A673 (cell line): ENCODE measurements at regions not wholly inside any gene's neighbourhood (a gene's known extent, or its start where the extent isn't known, plus 50 kb on each side); places are given as distances from the start of the nearest gene placed in this dataset.

ENCODE experiments used
- BruUV-seq: library from RNA; stranded (reverse); fragments of 400-500 nt; replicated peaks from 2 replicates; lab custom pipeline; 2021; lab: Mats Ljungman, UMichigan
- CTCF ChIA-PET: fragments of 300-600 bp; sonication (Branson Sonifier 250); formaldehyde crosslinking; loops from one replicate; lab custom pipeline; 2022; ENCODE audit warnings: antibody characterized with exemption; lab: Charles Lee
- POLR2A ChIA-PET: fragments of 300-600 bp; sonication (Branson Sonifier 250); formaldehyde crosslinking; loops from one replicate; lab custom pipeline; 2022; ENCODE audit warnings: antibody characterized with exemption; ENCODE audit not compliant: low non-redundant PET; lab: Charles Lee
- DNase-seq: peaks from one replicate; pipeline ENCODE4 v3.0.0-alpha.2; 2015; ENCODE audit warnings: low spot score
- H3K27ac ChIP-seq: fragments of 200-600 bp; sonication (generic); 2 replicates; pipeline ENCODE4 v1.5.1; 2016; ENCODE audit warnings: mixed run types, low read depth, mild to moderate bottlenecking, mixed read lengths, antibody characterized with exemption, low read length; ENCODE audit not compliant: poor library complexity, severe bottlenecking
- H3K27me3 ChIP-seq: fragments of 200-600 bp; sonication (generic); replicated peaks from 2 replicates; pipeline ENCODE4 v1.6.1; 2017; ENCODE audit warnings: mixed run types, low read depth, mild to moderate bottlenecking, mixed read lengths, antibody characterized with exemption, low read length; ENCODE audit not compliant: insufficient read depth, poor library complexity
- H3K36me3 ChIP-seq: fragments of 200-600 bp; sonication (generic); 2 replicates; pipeline ENCODE4 v1.6.1; 2016; ENCODE audit warnings: mixed run types, mild to moderate bottlenecking, mixed read lengths, antibody characterized with exemption, low read length; ENCODE audit not compliant: insufficient read depth, poor library complexity, severe bottlenecking
- H3K4me1 ChIP-seq: fragments of 200-600 bp; sonication (generic); 2 replicates; pipeline ENCODE4 v1.6.1; 2017; ENCODE audit warnings: mixed run types, mild to moderate bottlenecking, mixed read lengths, antibody characterized with exemption, low read length; ENCODE audit not compliant: insufficient read depth, poor library complexity, severe bottlenecking
- H3K4me3 ChIP-seq: fragments of 200-600 bp; sonication (generic); 2 replicates; pipeline ENCODE4 v1.5.1; 2016; ENCODE audit warnings: low read depth, mixed run types, mild to moderate bottlenecking, mixed read lengths, low read length; ENCODE audit not compliant: poor library complexity, severe bottlenecking
- H3K9me3 ChIP-seq: fragments of 200-600 bp; sonication (generic); 2 replicates; pipeline ENCODE4 v1.6.1; 2016; ENCODE audit warnings: mixed run types, low read depth, mild to moderate bottlenecking, mixed read lengths, antibody characterized with exemption, low read length; ENCODE audit not compliant: poor library complexity, severe bottlenecking
- EZH2 ChIP-seq: fragments of 200-600 bp; sonication (generic); IDR thresholded peaks from 2 replicates; pipeline ENCODE4 v1.6.1; 2017; ENCODE audit warnings: borderline replicate concordance, low read depth, mild to moderate bottlenecking, mixed read lengths, antibody characterized with exemption, low read length; ENCODE audit not compliant: poor library complexity, severe bottlenecking
- intact Hi-C: fragments of 100-400 bp; cut with micrococcal nuclease; formaldehyde crosslinking; loops from one replicate; pipeline ENCODE4 v1.10.0; 2022; ENCODE audit not compliant: unreplicated experiment
- TF ChIP-seq, protein P1 (sequence below): fragments of 300-800, 200-600 bp; sonication (generic); conservative IDR thresholded peaks from 2 replicates; pipeline ENCODE4 v1.5.1; 2017; ENCODE audit warnings: low read depth, mild to moderate bottlenecking, antibody characterized with exemption, low read length, moderate library complexity, mixed read lengths

DNA sequence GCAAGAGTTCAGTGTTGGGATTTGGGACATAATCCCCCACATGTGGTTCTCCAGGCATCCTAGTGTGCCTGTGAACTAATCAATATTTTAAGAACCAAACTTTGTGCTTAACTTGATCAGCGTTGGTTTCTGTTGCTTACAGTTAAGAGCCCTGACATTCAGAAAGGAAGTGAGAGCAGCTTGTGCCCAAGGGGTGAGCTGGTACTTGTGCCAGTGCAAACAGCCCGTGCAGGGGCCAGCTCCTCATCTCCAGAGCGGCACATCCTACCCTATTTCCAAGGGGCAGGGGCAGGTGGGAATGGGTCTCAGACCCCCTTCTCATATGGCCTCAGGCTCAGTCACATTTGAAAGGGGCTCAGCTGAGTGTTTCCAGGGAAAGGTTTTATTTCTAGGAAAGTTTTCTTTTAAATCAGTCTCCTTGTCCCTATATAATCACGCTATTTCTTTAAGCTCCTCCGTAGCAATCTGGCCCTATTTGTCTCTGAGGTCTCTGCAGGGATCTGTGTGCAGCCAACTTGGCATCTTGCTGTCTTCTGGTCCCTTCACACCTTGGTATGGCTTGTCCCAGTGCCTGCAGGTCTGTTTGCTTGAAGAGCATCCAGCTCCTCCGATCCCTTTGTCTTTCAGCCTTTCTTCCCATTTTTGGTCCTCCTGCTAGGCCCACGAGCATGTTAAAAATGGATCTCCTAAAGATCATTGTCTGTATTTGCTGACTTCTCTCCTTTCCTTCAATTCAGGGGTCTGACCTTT is 358.9 kb downstream of the HRH4 start:
- ChIA-PET POLR2A (no interaction called here), CTCF (no interaction called here)
- TF ChIP-seq, protein P1, sequence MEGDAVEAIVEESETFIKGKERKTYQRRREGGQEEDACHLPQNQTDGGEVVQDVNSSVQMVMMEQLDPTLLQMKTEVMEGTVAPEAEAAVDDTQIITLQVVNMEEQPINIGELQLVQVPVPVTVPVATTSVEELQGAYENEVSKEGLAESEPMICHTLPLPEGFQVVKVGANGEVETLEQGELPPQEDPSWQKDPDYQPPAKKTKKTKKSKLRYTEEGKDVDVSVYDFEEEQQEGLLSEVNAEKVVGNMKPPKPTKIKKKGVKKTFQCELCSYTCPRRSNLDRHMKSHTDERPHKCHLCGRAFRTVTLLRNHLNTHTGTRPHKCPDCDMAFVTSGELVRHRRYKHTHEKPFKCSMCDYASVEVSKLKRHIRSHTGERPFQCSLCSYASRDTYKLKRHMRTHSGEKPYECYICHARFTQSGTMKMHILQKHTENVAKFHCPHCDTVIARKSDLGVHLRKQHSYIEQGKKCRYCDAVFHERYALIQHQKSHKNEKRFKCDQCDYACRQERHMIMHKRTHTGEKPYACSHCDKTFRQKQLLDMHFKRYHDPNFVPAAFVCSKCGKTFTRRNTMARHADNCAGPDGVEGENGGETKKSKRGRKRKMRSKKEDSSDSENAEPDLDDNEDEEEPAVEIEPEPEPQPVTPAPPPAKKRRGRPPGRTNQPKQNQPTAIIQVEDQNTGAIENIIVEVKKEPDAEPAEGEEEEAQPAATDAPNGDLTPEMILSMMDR: no peak
- TF ChIP-seq EZH2: no peak
- Histone ChIP-seq H3K4me1 (no peaks in the 10 kb centered on the region), H3K4me3 (no peak overlapping the region), H3K36me3 (no peaks in the 10 kb centered on the region), H3K27ac (no peak overlapping the region), H3K9me3 (no peaks in the 10 kb centered on the region), H3K27me3 (peaks cover 20% of the 10 kb centered on the region)
- BruUV-seq: no TSS peak
- intact Hi-C loops: no loop called here
- no peak for DNase-seq

GRCh38 chr18:24825397-24825796 is 365.0 kb downstream of the HRH4 start:
- H3K4me1 ChIP-seq: no peaks in the 10 kb centered on the region
- no peak for DNase-seq
- no peaks in the 10 kb centered on the region for H3K9me3 ChIP-seq
- ChIA-PET POLR2A (no interaction called here), CTCF (no interaction called here)
- BruUV-seq: no TSS peak
- TF ChIP-seq EZH2: no peak
- TF ChIP-seq, protein P1: no peak
- no peaks in the 10 kb centered on the region for H3K36me3 ChIP-seq
- no peak overlapping the region for H3K27ac ChIP-seq
- H3K27me3 ChIP-seq: peaks cover 7% of the 10 kb centered on the region
- intact Hi-C loops: no loop called here
- H3K4me3 ChIP-seq: no peak overlapping the region

- H3K27ac ChIP-seq: no peak overlapping the region
- peaks cover 7% of the 10 kb centered on the region for H3K27me3 ChIP-seq
- TF ChIP-seq, protein P1: no peak
- no peak for TF ChIP-seq EZH2
- no TSS peak for BruUV-seq
- H3K4me3 ChIP-seq: no peak overlapping the region
- no peaks in the 10 kb centered on the region for H3K4me1 ChIP-seq
- intact Hi-C loops: no loop called here
- no peaks in the 10 kb centered on the region for H3K36me3 ChIP-seq
- POLR2A ChIA-PET: no interaction called here
- CTCF ChIA-PET: no interaction called here
- no peak for DNase-seq
- H3K9me3 ChIP-seq: no peaks in the 10 kb centered on the region
Observed at GRCh38 chr18:24826605-24827004, 366.2 kb downstream of the HRH4 start.
